ENCODE measurements at regions not wholly inside any gene's neighbourhood (a gene's known extent, or its start where the extent isn't known, plus 50 kb on each side); places are given as distances from the start of the nearest gene placed in this dataset.

DNA sequence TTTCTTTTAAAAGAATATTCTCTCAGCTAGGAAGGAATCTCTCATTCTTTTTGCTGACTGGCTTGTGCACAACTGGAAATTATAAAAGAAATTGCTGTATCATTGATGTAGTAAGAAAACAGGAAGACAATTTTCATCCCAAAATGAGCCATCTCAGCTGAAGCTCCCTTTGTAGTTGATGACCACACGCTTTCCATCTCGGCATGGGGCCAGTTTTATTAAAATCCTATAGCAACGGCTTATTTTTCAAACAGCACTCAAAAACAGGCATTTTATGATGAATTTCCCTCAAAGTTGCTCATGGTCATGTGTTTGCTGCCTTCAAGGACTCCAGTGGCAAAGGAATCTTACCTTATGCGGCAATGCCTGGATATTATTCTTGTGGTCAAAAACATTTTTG lies 62.4 kb upstream of the GLIS3 start:
- POLR2A ChIA-PET, result no interaction called here
- DNase-seq, result no peak
- H3K4me3 ChIP-seq (ENCODE audit: low read length), result no peak overlapping the region
- no peaks in the 10 kb centered on the region for H3K36me3 ChIP-seq (ENCODE audit: control insufficient read depth in 2 of 3, insufficient read depth in 3 of 3, low read length in 3 of 3)
- no peak for ATAC-seq
- no peak overlapping the region for H3K27ac Mint-ChIP-seq
- intact Hi-C loops (cut with micrococcal nuclease), result loop anchor here in 1 of 2 donors (10.0 kb wide), 1 partner anchor 897 kb away; no protein-coding TSS in a partner anchor
- no peak overlapping the region for H3K4me3 Mint-ChIP-seq
- no peaks in the 10 kb centered on the region for H3K27me3 ChIP-seq (ENCODE audit: control insufficient read depth in 2 of 2, insufficient read depth in 2 of 2, low read length in 2 of 2)
- H3K27ac ChIP-seq (ENCODE audit: low read depth, low read length), result no peak overlapping the region
- H3K9me3 Mint-ChIP-seq, result no peaks in the 10 kb centered on the region
- H3K4me1 Mint-ChIP-seq, result peaks cover 0 to 1% (median 0%) of the 10 kb centered on the region in 7 donors
- H3K9me3 ChIP-seq (ENCODE audit: control insufficient read depth in 2 of 3, low read length in 3 of 3), result no peaks in the 10 kb centered on the region
- no peaks in the 10 kb centered on the region for H3K4me1 ChIP-seq (ENCODE audit: control insufficient read depth in 2 of 2, insufficient read depth in 2 of 2, low read length in 2 of 2)
- CTCF ChIA-PET, result interaction anchor here (0.7 kb wide), 1 partner anchor 629 kb away, joined by 3 read pairs; no protein-coding TSS in a partner anchor
- H3K27me3 Mint-ChIP-seq, result peaks cover 0 to 16% (median 8%) of the 10 kb centered on the region in 5 donors
- no peaks in the 10 kb centered on the region for H3K36me3 Mint-ChIP-seq

DNA sequence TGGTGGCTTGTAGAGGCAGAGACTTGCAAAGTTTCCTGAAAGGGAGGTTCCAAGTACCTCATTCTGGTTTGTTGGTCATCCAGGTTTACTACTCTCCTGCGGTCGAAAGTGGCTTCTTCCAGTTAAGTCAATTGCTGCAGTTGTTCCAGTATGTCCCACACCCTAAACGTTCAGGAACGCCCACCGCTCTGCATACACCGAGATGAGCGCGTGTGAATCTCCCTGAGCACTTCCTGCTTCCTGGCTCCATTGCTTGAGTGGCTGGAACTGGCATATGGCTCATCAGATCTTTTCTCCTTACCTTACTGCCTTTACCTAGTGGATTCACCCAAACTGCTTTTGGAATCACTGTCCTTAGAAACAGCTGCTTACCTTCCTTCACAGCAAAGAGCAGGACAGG lies 59.1 kb upstream of the GLIS3 start:
- H3K27ac ChIP-seq (ENCODE audit: low read depth, low read length), result no peak overlapping the region
- Mint-ChIP-seq H3K4me3 (no peak overlapping the region), H3K27ac (no peak overlapping the region), H3K9me3 (no peaks in the 10 kb centered on the region), H3K4me1 (no peaks in the 10 kb centered on the region), H3K36me3 (no peaks in the 10 kb centered on the region), H3K27me3 (peaks cover 0 to 25% (median 9%) of the 10 kb centered on the region in 5 donors)
- POLR2A ChIA-PET, result no interaction called here
- no peaks in the 10 kb centered on the region for H3K4me1 ChIP-seq (ENCODE audit: control insufficient read depth in 2 of 2, insufficient read depth in 2 of 2, low read length in 2 of 2)
- intact Hi-C loops (cut with micrococcal nuclease), result no loop called here
- ATAC-seq (no peak), DNase-seq (no peak)
- H3K9me3 ChIP-seq (ENCODE audit: control insufficient read depth in 2 of 3, low read length in 3 of 3), result no peaks in the 10 kb centered on the region
- no peaks in the 10 kb centered on the region for H3K36me3 ChIP-seq (ENCODE audit: control insufficient read depth in 2 of 3, insufficient read depth in 3 of 3, low read length in 3 of 3)
- CTCF ChIA-PET, result no interaction called here
- H3K27me3 ChIP-seq (ENCODE audit: control insufficient read depth in 2 of 2, insufficient read depth in 2 of 2, low read length in 2 of 2), result no peaks in the 10 kb centered on the region
- H3K4me3 ChIP-seq (ENCODE audit: low read length), result no peak overlapping the region

DNA sequence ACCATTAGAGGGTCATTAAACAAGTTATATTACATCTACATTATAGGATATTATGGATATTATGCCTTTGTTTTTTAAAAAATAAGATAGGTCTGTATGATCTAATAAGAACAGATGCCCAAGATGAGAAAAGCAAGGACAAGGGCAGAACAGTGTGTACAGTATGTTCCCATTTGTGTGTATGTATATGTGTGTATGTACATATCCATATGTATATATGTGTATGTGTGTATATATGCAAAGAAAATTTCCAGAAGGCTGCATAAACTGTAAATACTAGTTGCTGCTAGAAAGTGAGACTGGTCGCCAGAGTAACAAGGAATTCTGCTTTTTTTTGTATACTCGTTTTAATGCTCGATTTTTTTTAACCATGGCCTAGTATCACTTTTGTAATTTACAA lies 58.1 kb upstream of the GLIS3 start:
- peaks cover 0 to 25% (median 9%) of the 10 kb centered on the region in 5 donors for H3K27me3 Mint-ChIP-seq
- CTCF ChIA-PET, result no interaction called here
- intact Hi-C loops (cut with micrococcal nuclease), result no loop called here

DNA sequence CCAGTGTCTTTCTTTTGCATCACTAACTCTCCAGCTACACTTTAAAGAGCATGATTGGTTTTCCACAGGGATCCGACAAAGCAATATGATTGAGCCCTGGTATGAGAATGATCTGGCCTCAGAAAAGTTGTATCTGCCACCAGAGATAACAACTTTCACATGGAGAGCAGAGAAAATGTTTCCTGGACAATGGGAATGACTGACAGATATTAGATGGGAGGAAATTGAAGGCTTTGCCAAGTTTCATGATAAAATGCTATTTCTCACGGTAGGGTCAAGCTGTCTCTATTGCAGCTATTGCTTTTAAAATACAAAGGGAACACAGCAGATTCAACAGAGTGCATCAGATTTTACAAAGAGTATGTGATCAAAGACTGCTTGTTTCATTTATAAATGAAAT lies 56.4 kb upstream of the GLIS3 start:
- no peak for DNase-seq

More for the DNA sequence above, 58.1 kb upstream of the GLIS3 start:
- no peak for DNase-seq
- POLR2A ChIA-PET, result no interaction called here
- no peaks in the 10 kb centered on the region for H3K27me3 ChIP-seq (ENCODE audit: control insufficient read depth in 2 of 2, insufficient read depth in 2 of 2, low read length in 2 of 2)
- no peaks in the 10 kb centered on the region for H3K9me3 ChIP-seq (ENCODE audit: control insufficient read depth in 2 of 3, low read length in 3 of 3)
- H3K4me3 ChIP-seq (ENCODE audit: low read length), result no peak overlapping the region
- Mint-ChIP-seq H3K4me1 (no peaks in the 10 kb centered on the region), H3K27ac (no peak overlapping the region), H3K9me3 (no peaks in the 10 kb centered on the region), H3K36me3 (no peaks in the 10 kb centered on the region), H3K4me3 (no peak overlapping the region)
- no peak for ATAC-seq
- no peaks in the 10 kb centered on the region for H3K4me1 ChIP-seq (ENCODE audit: control insufficient read depth in 2 of 2, insufficient read depth in 2 of 2, low read length in 2 of 2)
- no peak overlapping the region for H3K27ac ChIP-seq (ENCODE audit: low read depth, low read length)
- H3K36me3 ChIP-seq (ENCODE audit: control insufficient read depth in 2 of 3, insufficient read depth in 3 of 3, low read length in 3 of 3), result no peaks in the 10 kb centered on the region

DNA sequence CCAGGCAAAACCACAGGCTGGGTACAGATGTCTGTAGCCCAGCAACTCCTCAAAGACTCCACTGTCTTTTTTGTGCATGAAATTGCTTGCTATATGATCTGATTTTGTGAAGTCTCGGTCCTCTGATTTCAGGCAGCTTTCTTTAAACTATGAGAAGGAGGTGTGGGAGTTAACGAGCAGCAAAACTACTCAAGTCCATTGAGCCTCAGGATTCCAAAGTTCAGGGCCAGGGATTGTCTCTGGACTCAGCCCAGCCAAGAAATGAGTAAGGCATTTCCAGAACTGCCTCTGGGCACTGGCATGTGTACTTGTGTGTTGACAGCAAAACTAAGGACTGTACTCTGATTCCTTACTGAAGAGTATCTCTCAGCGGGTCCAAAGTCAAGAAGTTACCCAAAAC lies 53.4 kb upstream of the GLIS3 start:
- ATAC-seq, result no peak
- no peaks in the 10 kb centered on the region for H3K4me1 Mint-ChIP-seq
- no peaks in the 10 kb centered on the region for H3K27me3 ChIP-seq (ENCODE audit: control insufficient read depth in 2 of 2, insufficient read depth in 2 of 2, low read length in 2 of 2)
- no peaks in the 10 kb centered on the region for H3K4me1 ChIP-seq (ENCODE audit: control insufficient read depth in 2 of 2, insufficient read depth in 2 of 2, low read length in 2 of 2)
- H3K4me3 ChIP-seq (ENCODE audit: low read length), result no peak overlapping the region
- H3K36me3 Mint-ChIP-seq, result no peaks in the 10 kb centered on the region
- no peak overlapping the region for H3K27ac Mint-ChIP-seq
- ChIA-PET CTCF (no interaction called here), POLR2A (no interaction called here)
- no peaks in the 10 kb centered on the region for H3K9me3 Mint-ChIP-seq
- no peaks in the 10 kb centered on the region for H3K36me3 ChIP-seq (ENCODE audit: control insufficient read depth in 2 of 3, insufficient read depth in 3 of 3, low read length in 3 of 3)
- H3K4me3 Mint-ChIP-seq, result no peak overlapping the region
- H3K27me3 Mint-ChIP-seq, result peaks cover 0 to 14% (median 0%) of the 10 kb centered on the region in 5 donors
- no peak overlapping the region for H3K27ac ChIP-seq (ENCODE audit: low read depth, low read length)
- intact Hi-C loops (cut with micrococcal nuclease), result no loop called here
- DNase-seq, result no peak
- H3K9me3 ChIP-seq (ENCODE audit: control insufficient read depth in 2 of 3, low read length in 3 of 3), result no peaks in the 10 kb centered on the region

More for the DNA sequence above, 56.4 kb upstream of the GLIS3 start:
- no peak overlapping the region for H3K4me3 Mint-ChIP-seq
- Histone ChIP-seq H3K9me3 (ENCODE audit: control insufficient read depth in 2 of 3, low read length in 3 of 3) (no peaks in the 10 kb centered on the region), H3K27ac (ENCODE audit: low read depth, low read length) (no peak overlapping the region), H3K36me3 (ENCODE audit: control insufficient read depth in 2 of 3, insufficient read depth in 3 of 3, low read length in 3 of 3) (no peaks in the 10 kb centered on the region), H3K4me3 (ENCODE audit: low read length) (no peak overlapping the region), H3K27me3 (ENCODE audit: control insufficient read depth in 2 of 2, insufficient read depth in 2 of 2, low read length in 2 of 2) (no peaks in the 10 kb centered on the region), H3K4me1 (ENCODE audit: control insufficient read depth in 2 of 2, insufficient read depth in 2 of 2, low read length in 2 of 2) (no peaks in the 10 kb centered on the region)
- no peak overlapping the region for H3K27ac Mint-ChIP-seq
- no peaks in the 10 kb centered on the region for H3K9me3 Mint-ChIP-seq
- H3K27me3 Mint-ChIP-seq, result peaks cover 0 to 23% (median 3%) of the 10 kb centered on the region in 5 donors
- no peaks in the 10 kb centered on the region for H3K4me1 Mint-ChIP-seq
- no peaks in the 10 kb centered on the region for H3K36me3 Mint-ChIP-seq
- CTCF ChIA-PET, result interaction anchor here (0.6 to 0.8 kb wide), 2 partner anchors 82 to 92 kb away, joined by 3 read pairs; no protein-coding TSS in a partner anchor
- no peak for ATAC-seq
- POLR2A ChIA-PET, result interaction anchor here (0.7 kb wide), 1 partner anchor 8 kb away, joined by 3 read pairs; no protein-coding TSS in a partner anchor
- intact Hi-C loops (cut with micrococcal nuclease), result no loop called here

DNA sequence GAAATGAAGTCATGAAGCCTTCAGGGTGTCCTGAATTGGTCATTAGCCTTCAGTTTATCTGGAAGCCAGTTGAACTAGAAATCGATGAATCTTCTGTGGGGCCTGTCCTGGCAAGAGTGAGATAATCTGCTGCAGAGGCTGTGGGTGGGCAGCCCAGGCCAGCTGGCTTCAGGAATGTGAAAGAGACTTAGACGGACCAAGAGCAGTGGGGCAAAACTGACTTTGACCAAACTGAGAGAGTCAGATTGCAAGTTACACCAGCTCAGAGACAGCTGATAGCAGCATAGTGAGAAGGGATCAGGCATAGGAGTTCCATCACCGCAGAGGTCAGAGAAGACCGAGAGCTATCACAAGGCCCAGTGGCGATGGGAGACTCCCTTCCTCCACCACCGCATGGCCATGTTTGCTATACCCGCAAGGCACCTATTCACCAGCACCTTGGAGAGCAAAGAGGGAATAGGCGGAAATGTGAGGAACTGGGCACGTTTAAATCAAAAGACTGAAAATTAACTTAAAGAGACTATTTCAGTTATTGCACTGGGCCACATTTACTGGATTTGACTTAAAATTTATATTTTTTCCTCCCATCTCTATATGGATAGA lies 50.0 kb upstream of the GLIS3 start:
- Histone ChIP-seq H3K27ac (ENCODE audit: low read depth, low read length) (no peak overlapping the region), H3K9me3 (ENCODE audit: control insufficient read depth in 2 of 3, low read length in 3 of 3) (no peaks in the 10 kb centered on the region), H3K4me1 (ENCODE audit: control insufficient read depth in 2 of 2, insufficient read depth in 2 of 2, low read length in 2 of 2) (no peaks in the 10 kb centered on the region), H3K36me3 (ENCODE audit: control insufficient read depth in 2 of 3, insufficient read depth in 3 of 3, low read length in 3 of 3) (no peaks in the 10 kb centered on the region), H3K4me3 (ENCODE audit: low read length) (no peak overlapping the region), H3K27me3 (ENCODE audit: control insufficient read depth in 2 of 2, insufficient read depth in 2 of 2, low read length in 2 of 2) (no peaks in the 10 kb centered on the region)
- CTCF ChIA-PET, result interaction anchor here (1.2 kb wide), 1 partner anchor 11 kb away, joined by 3 read pairs; no protein-coding TSS in a partner anchor
- Mint-ChIP-seq H3K27ac (no peak overlapping the region), H3K9me3 (no peaks in the 10 kb centered on the region), H3K36me3 (no peaks in the 10 kb centered on the region), H3K4me1 (peaks cover 0 to 12% (median 4%) of the 10 kb centered on the region in 7 donors), H3K27me3 (peaks cover 0 to 5% (median 0%) of the 10 kb centered on the region in 5 donors), H3K4me3 (no peak overlapping the region)
- POLR2A ChIA-PET, result no interaction called here
- intact Hi-C loops (cut with micrococcal nuclease), result no loop called here
- ATAC-seq, result no peak
- DNase-seq, result no peak

Data from naive thymus-derived CD4-positive, alpha-beta T cell (primary cell).